ENCODE measurements at regions not wholly inside any gene's neighbourhood (a gene's known extent, or its start where the extent isn't known, plus 50 kb on each side); places are given as distances from the start of the nearest gene placed in this dataset.

DNA sequence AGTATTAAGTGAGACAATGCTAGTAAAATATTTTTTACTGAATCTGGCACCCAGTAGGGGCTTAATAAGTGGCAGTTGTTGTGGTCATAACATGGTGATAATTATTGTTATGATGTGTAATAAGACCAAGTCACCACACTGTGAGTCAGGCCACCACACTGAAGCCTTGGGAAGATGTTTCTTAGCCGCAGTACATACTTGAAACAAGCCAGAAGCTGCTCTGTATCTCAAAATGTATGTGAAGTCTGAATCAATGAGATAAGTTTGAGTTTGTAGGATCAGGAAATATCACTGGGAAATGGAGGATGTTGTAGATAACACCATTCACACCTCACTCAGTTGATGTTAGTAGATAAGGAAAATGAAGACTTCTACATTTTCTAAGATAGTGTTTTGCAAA is 51.3 kb upstream of the PTPN3 start:
- no peak for DNase-seq

- DNase-seq, result no peak
These were observed 53.5 kb upstream of the PTPN3 start for GRCh38 chr9:109551651-109552050.

DNA sequence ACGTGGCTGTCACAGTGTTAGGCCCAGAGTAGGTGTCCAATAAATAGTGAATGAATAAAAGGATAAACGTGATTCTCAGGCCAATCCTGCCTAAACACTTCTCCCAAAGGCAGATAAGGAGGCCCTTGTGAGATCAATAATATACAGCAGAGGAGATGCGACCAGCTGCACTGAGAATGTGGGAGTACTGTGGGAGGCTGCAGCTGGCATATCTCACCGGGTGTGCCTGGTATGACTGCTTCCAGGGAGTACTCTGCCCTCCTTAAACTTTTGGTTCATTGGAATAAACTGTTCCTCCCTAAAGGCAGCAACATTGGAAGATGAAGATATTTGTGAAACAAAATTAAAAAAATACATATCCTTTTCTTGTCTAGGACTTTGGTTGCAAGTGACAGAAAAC is 57.1 kb upstream of the PTPN3 start:
- DNase-seq, result no peak

GRCh38 chr9:109556061-109556460 is 58.0 kb upstream of the PTPN3 start:
- no peak for DNase-seq

GRCh38 chr9:109556786-109557185 is 58.7 kb upstream of the PTPN3 start:
- DNase-seq, result no peak

DNA sequence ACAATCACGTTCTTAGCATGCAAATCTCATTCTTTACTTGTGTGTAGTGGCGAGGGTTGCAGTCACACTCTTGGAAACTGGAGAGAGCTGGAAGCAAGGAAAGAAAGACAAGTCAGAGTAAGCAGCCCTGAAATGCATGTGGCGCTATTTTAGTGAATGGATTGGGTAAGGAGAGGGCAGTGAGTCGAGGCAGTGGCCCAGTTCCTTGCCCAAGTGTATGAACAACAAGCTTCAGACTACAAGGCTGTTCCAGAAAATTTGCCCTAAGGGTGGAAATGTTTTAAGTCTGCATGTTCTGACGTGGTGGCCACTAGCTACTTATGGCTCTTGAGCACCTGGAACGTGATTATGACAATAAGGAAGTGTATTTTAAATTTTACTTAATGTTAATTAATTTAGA is 59.4 kb upstream of the PTPN3 start:
- no peak for DNase-seq

GRCh38 chr9:109558718-109559151 is 60.6 kb upstream of the PTPN3 start:
- no peak for DNase-seq

- DNase-seq, result no peak
These were observed 62.5 kb upstream of the PTPN3 start for GRCh38 chr9:109560470-109561132.

DNA sequence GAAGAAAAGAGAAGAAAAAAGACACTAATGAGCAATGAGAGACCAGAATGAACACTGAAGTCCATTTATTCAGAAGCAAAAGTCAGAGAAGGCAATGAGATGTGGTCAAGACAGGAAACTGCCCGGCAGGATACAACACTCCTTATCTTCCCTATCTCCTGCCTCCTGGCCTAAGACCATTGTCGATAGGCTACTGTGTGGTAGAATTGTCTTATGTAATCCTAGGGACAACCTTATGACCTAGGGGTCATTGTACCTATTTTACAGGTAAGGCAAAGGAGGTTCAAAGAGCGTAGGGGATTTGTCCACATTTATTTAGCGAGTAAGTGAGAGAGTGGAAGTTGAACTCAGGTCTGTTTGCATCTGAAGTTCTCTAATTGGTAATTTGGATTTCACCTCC is 63.0 kb upstream of the PTPN3 start:
- DNase-seq, result no peak

DNA sequence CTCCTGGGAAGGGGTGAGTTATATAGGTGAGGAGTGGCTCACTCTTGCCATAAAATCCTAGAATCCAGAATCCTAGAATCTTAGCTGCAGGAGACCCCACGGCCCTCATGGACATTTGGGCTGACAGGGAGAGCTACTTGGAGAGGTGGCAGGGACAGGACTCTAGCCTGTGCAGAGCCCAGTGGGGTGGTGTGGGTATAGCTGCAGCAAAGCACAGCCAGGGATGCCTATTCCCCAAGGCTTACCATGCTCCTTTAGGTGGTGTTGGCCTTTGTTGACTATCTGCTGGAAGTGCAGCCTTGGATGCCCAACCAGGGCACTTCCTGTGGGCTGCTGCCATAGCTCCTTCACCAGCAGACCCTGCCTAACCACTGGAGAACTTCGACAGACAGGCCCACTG is 70.0 kb upstream of the PTPN3 start:
- no peak for DNase-seq

DNA sequence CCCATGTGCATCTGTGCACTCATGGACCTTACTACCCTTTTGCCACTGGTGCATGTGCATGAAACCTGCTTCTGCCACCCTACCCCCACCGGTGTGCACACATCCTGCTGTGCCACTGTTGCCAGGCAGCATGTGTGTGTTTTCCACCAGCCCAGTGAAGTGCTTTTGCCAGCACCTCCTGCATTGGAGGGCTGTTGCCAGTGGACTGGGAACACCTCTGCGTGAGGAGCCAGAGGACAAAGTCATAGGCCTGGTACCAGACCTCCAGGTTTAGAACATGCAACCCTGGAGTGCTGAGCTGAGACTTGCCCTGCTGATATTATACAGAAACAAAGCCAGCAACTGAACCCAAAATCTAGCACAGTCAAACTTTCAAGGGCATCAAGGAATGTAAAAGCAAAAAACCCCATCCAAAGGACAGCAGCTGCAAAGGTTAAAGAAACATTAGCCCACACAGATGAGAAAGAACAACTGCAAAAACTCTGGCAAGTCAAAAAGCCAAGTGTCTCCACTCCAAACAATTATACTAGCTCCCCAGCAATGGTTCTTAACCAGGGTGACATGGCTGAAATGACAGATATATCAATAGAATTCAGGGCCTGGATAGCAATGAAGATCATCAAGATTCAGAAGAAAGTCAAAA is 70.6 kb upstream of the PTPN3 start:
- DNase-seq, result no peak

DNA sequence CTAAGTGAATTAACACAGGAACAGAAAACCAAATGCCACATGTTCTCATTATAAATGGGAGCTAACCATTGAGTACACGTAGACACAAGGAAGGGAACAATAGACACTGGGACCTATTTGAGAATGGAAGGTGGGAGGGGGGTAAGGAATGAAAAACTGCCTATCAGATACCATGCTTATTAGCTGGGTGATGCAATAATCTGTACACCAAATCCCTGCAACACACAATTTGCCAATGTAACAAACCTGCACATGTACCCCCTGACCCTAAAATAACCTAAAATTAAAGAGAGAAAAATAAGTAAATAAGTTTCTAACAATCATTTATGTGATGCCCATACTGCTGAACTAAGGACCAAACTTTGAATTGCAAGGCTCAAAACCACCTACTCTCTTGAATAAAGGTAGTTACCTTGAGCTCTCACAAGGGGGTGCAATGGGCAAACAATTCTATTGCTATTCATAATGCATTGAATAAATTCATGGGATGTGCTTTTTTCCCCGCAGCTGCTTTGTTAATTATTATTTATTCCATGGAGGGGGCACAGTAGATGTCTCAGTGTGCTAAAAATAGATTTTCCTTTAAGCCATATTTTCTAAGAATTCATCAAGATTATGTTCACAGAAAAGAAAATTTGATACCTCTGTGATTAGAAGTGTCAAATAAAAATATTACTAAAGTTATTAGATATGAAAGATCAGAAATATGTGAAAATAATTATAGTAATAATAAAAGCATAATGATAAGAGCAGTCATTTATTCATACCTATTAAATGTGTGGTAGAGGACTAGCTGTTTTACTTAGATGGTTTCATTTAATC is 76.2 kb upstream of the PTPN3 start:
- DNase-seq, result peak; percentile 23

GRCh38 chr9:109576762-109577161 is 78.7 kb upstream of the PTPN3 start:
- no peak for DNase-seq

DNA sequence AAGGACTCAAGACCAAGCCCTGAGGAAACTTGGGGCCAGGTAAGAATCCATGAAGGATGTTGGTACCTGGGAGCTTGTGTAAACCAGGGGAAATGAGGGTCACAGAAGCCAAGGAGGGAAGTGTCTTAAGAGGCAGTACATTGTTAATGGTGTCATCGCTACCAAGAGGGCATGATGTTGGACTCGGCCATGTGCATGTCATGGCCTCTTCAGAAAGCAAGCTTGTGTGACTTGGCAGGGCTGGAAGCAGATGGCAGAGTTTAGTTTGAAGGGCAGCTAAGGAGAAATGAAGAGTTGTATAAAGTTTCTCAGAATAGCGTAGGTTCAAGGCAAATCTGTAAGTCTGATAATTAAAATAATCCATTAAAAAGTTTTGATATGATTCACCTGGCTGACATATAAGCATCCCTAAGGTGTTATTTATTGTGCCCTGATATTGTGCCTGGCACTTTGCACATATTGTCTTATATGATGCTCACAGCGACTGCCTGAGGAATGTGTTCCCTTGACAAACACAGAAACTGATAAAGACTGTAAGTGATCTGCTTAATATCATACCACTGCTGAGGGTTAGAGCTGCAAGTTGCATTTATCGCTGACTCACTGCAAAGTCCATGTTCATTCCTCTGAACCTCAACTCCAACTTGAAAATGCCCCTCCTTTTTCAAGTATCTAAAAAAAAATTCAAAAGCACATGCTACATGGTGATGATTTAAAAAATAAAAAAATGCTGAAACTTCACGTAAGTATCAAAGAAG is 81.3 kb upstream of the PTPN3 start:
- DNase-seq, result no peak

DNA sequence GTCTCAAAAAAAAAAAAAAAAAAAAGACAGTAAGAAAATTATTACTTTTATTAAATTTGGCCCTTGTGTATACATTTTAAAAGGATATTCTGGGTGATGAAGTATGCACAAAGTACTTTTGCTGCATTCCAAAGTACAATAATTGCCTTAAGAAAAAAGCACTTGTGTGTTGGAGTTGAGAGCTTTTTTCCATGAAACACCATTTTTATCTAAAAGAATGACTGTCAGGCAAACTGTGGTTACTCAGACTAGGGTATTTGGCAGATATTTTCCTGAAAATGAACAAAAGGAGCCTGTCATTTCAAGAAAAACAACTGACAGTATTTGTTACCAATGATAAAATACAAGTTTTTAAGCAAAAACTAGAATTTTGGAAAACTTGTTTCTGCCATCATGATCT is 84.3 kb upstream of the PTPN3 start:
- no peak for DNase-seq

DNA sequence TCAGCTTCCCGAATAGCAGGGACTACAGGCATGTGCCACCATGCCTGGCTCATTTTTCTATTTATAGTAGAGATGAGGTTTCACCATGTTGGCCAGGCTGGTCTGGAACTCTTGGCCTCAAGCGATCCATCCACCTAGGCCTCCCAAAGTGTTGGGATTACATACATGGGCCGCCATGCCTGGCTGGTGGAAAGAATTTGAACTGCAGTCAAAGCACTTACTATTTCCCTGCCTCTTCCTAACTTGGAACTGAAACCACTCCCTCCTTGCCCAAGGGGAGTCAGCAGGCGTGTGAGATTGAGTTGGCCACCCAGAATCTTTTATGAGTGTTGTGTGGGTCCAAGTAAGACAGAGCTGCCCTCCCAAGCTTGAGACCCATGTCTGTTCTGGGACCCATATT is 86.1 kb upstream of the PTPN3 start:
- no peak for DNase-seq

DNA sequence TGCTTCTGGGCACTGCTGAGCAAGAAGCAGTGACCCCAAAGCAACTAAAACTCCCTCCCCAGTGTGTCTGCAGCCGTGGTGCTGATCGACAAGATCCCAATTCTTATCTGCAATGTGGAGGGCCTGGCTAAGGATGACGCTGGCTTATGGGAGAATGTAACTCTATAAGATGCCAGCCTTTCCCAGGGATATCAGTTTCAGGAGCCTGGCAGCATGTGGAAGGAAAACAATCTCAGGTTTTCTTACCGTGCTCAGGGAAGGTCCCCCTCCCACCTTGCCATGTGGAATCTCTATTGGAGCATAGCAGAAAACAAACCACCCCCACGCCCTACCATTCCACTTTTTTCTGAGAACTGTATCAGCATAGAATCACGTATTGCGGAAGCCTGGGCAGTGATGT is 87.7 kb upstream of the PTPN3 start:
- DNase-seq, result no peak

DNA sequence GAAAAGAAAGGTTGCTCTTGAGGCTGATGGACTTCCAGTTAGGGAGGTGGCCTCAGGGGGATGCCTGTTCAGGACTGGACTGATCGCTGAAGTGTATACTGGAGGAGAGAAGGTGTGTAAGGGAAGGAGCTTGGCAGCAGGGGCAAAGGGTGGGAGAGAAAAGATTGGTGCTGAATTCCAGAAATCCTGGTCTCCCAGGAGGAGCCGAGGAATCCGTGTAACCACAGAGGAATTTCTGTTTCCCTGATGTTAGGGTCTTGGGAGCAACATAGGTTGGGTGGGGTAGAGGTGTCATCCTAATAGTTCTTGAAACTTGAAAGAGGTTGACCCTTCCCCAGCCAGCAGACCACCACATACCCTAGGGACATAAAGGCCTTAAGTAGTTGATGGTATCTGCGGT is 88.9 kb upstream of the PTPN3 start:
- DNase-seq, result no peak

GRCh38 chr9:109588415-109588814 is 90.3 kb upstream of the PTPN3 start:
- DNase-seq, result no peak

- DNase-seq, result no peak
These were observed 92.9 kb upstream of the PTPN3 start for GRCh38 chr9:109590966-109591365.

DNA sequence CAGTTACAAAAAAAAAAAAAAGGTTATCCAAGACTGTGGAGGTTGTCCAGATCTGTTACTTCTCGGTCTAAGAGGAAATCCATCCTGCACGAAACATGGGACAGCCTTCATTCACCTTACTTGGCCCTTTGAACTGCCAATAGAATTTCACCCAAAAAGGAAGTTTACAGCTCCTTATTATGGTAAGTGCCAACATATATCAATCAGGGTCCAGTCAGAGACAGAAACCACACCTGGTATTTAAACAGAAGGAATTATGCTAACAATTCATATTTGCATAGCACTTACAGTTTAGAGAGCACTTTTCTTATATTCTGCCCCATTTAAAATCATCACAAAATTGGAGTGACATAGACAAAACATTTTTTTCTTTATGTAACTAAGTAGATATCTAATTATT is 93.6 kb upstream of the PTPN3 start:
- DNase-seq, result no peak

- no peak for DNase-seq
These were observed 95.5 kb upstream of the PTPN3 start for GRCh38 chr9:109593612-109594011.

DNA sequence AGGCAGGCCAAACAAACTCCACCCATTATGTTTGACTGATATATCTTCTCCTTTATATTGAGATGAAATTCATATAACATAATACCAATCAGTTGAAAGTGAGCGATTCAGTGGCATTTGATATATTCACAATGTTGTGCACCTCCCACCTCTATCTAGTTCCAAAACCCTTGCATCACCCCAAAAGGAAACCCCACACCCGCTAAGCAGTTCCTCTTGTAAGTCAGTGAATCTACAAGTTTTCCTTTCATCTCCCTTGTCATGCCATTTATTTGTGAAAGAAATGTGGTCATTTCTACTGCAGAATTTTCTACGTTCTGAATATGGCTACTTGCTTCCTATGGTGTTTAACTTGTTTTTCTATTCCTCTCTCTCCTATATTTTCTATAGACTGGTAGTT is 99.4 kb upstream of the PTPN3 start:
- DNase-seq, result no peak

Measured in HCEC 1CT (cell line).